Rectal smooth muscle tissue (tissue), 1 donor: ENCODE measurements at regions not wholly inside any gene's neighbourhood (a gene's known extent, or its start where the extent isn't known, plus 50 kb on each side); places are given as distances from the start of the nearest gene placed in this dataset.
"Not testable (repeated sequence)": the region's sequence is repeated elsewhere in the genome, so short reads cannot be mapped to it uniquely, and the experiment has no call there.

Experiments used
- H3K27ac ChIP-seq: one replicate; pipeline ENCODE4 v1.7.0; 2013; ENCODE audit warnings: low read depth, low read length, inconsistent platforms
- H3K27me3 ChIP-seq: one replicate; pipeline ENCODE4 v1.7.0; 2013; ENCODE audit warnings: low read length; ENCODE audit not compliant: control insufficient read depth, insufficient read depth
- H3K36me3 ChIP-seq: one replicate; pipeline ENCODE4 v1.7.0; 2013; ENCODE audit warnings: low read length; ENCODE audit not compliant: control insufficient read depth, insufficient read depth
- H3K4me1 ChIP-seq: one replicate; pipeline ENCODE4 v1.7.0; 2013; ENCODE audit warnings: low read length; ENCODE audit not compliant: control insufficient read depth, insufficient read depth
- H3K4me3 ChIP-seq: one replicate; pipeline ENCODE4 v1.7.0; 2013; ENCODE audit warnings: low read length
- H3K9ac ChIP-seq: one replicate; pipeline ENCODE4 v1.7.0; 2013; ENCODE audit warnings: low read length

DNA sequence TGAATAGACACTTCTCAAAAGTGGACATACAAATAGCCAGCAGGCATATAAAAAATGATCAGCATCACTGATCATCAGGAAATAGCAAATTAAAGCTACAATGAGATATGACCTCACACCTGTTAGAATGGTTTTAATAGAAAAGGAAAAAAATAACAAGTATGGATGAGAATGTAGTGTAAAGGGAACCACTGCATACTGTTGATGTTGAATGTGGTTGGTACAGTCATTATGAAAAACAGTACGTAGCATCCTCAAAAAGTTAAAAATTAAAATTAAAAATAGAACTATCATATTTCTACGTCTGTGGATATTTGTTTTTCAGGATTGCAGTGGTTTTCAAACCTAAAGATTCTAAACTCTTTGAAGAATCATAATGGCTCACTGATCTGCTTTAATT lies 215.1 kb upstream of the NREP start:
- H3K9ac ChIP-seq: no peak overlapping the region
- no peaks in the 10 kb centered on the region for H3K36me3 ChIP-seq
- peaks cover 26% of the 10 kb centered on the region for H3K4me1 ChIP-seq
- H3K27ac ChIP-seq: no peak overlapping the region
- no peaks in the 10 kb centered on the region for H3K27me3 ChIP-seq
- H3K4me3 ChIP-seq: no peak overlapping the region

DNA sequence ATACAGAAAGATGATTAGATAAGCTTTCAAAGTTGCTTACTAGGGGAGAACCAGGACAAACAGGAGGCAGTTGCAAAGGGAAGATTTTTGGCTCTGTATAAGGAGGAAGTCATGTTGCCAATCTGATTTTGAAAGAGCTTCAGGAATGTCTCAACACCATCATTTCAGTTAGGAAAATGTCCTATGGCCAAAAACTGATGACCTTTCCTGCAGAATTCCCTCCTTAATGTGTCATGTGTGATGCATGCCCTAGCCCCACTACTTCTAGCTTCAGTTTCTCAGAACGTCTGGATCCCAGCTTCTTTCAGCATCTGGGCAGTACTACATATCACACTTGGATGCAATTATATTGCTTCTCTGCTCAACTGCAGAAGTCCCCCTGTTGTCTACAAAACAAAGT lies 211.5 kb upstream of the NREP start:
- Histone ChIP-seq H3K27me3 (no peaks in the 10 kb centered on the region), H3K27ac (no peak overlapping the region), H3K9ac (no peak overlapping the region), H3K36me3 (no peaks in the 10 kb centered on the region), H3K4me3 (no peak overlapping the region), H3K4me1 (peaks cover 7% of the 10 kb centered on the region)

DNA sequence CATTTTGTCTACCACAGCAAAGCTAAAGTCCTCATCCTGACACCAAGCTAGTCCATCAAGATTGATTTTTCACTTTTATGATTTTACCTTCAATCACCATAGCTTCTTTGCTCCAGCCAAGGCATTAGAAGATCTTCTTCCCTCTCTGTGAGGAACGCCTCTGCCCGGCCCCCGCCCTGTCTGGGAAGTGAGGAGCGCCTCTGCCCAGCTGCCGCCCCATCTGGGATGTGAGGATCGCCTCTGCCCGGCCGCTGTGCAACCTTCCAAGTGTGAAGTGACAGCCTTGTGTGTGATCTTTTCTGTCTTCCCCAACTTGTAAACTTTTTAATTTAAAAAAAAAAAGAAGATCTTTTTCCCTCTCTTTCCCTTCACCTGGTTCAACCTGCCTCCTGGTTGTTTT lies 210.5 kb upstream of the NREP start:
- H3K4me1 ChIP-seq: peaks cover 2% of the 10 kb centered on the region
- no peaks in the 10 kb centered on the region for H3K36me3 ChIP-seq
- H3K4me3 ChIP-seq: no peak overlapping the region
- H3K9ac ChIP-seq: no peak overlapping the region
- H3K27ac ChIP-seq: no peak overlapping the region
- no peaks in the 10 kb centered on the region for H3K27me3 ChIP-seq

DNA sequence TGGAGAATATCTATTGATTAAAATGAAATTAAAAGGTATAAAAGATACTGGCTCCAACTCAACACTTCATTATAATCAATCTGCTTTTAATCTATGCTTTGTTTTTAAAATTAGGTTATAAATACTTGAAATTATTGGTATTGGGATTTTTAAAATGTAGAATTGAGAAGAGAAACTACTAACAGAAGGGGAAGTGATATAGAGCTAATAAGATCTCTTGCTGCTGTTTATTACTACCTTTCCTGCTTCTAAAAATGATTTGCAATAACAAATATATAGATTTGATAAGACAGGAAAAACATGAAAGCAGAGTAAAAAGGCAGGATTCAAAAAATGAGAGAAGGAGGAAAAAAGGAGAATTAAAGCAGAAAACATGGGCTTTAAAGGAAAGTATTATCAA lies 209.3 kb upstream of the NREP start:
- Histone ChIP-seq H3K9ac (no peak overlapping the region), H3K4me1 (peaks cover 2% of the 10 kb centered on the region), H3K27me3 (no peaks in the 10 kb centered on the region), H3K36me3 (no peaks in the 10 kb centered on the region), H3K4me3 (no peak overlapping the region), H3K27ac (no peak overlapping the region)

DNA sequence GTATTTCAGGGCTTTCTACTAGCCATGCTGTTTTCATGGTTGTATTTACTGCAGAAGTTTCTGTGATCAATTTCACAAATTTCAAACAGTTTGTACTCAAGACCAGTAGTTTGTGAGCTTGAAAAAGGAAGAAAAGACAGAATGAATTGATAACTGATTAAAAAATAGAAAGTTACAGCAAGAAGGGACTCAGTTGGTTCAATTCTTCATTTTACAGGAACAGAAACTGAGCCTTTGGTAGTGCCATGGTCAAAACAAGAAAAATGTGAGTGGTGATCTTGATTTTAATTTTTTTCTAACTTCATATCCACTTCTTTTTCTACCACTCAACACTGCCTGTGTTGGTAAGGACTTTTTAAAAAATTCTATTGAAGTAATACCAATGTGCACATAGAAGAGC lies 206.6 kb upstream of the NREP start:
- Histone ChIP-seq H3K27ac (no peak overlapping the region), H3K36me3 (no peaks in the 10 kb centered on the region), H3K4me3 (no peak overlapping the region), H3K4me1 (peaks cover 2% of the 10 kb centered on the region), H3K9ac (no peak overlapping the region), H3K27me3 (no peaks in the 10 kb centered on the region)

DNA sequence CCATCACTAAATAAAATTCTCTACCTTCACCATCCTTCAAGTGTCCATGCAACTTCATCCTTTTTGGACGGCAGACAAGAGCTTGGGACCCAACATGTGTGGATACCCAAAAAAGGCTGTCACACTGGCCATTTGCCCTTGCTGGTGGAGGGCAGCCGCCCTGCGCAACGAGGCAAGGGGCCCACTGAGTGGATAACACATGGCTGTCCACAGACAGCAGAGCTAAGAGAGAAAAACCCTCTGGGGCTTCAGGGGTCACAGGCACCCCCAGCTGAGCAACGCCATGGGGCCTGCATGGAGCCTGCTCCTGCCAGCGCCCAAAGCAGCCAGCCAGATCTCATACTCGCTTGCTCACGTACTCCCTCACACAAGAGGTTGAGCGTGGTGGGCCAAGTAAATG lies 205.9 kb upstream of the NREP start:
- Histone ChIP-seq H3K4me3 (no peak overlapping the region), H3K36me3 (no peaks in the 10 kb centered on the region), H3K27me3 (no peaks in the 10 kb centered on the region), H3K27ac (no peak overlapping the region), H3K4me1 (no peaks in the 10 kb centered on the region), H3K9ac (no peak overlapping the region)

DNA sequence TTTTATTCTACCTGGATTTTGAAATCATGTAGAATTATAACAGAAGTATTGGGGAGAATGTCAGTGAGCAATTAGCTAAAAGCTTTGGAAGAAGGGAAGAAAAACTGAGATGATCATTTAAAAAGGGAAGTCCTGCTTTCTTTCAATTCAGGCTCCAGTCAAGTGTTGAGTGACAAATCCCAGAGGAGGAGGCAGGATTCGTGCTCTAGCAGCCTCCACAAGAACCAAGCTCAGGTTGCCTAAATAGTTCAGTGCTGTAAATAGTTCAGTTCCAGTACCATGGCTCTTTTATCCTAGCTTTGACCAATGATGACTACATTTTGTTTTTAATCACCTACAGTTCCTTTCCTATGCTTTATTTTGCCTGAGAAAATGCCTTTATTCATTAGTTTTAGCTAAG lies 204.9 kb upstream of the NREP start:
- no peak overlapping the region for H3K4me3 ChIP-seq
- H3K9ac ChIP-seq: no peak overlapping the region
- no peak overlapping the region for H3K27ac ChIP-seq
- no peaks in the 10 kb centered on the region for H3K4me1 ChIP-seq
- no peaks in the 10 kb centered on the region for H3K36me3 ChIP-seq
- no peaks in the 10 kb centered on the region for H3K27me3 ChIP-seq

DNA sequence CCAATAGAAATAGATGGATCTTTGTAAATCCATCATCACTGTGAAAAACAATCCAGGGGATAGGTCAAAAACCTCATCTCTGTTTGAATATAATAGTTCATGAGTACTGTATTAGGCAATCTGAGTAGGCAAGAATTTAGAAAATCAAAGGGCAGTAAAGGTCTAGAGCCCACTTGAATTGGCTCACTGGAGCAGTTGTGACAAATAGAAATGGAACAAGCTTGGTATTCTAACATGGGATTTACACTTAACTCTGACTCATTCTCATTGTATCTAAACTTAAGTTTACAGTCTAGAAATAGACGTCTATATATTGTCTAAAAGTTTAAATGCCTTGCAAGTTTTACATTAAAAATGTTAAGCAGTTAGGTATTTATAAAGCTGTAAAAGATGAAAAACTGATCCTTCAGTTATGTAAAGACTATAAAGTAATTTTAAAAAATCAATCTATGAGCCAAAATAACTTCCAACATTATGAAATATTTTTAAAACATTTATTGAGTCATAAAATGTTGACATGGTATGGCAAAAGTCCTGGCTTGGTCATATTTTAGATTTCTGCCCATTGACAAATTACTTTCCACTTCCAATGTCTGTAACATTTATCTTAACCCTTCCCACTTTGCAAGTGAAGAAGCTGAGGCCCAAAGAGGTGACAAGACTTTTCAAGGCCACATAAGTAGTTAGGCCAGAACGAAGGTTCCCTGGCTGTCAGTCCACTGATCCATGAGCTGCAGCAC lies 203.7 kb upstream of the NREP start:
- no peak overlapping the region for H3K4me3 ChIP-seq
- H3K4me1 ChIP-seq: no peaks in the 10 kb centered on the region
- no peak overlapping the region for H3K9ac ChIP-seq
- H3K27me3 ChIP-seq: no peaks in the 10 kb centered on the region
- H3K27ac ChIP-seq: no peak overlapping the region
- no peaks in the 10 kb centered on the region for H3K36me3 ChIP-seq

DNA sequence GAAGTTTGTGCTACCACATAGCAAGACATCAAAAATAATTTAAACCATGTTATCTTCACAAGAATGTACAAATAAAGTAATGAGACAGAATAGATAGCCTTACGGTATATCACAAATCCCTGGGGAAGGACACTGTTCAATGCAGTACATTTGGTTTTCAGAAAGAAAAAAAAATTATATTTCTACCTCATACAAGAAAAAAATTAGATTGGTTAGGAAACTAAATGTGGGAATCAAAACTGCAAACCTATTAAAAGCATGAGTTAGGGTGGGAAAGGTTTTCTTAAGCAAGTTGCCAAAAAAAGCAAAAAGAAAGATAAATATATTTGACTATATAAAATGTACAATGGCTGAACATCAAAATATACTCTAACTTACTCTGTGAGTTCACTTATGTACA lies 201.9 kb upstream of the NREP start:
- no peak overlapping the region for H3K4me3 ChIP-seq
- H3K27ac ChIP-seq: no peak overlapping the region
- no peaks in the 10 kb centered on the region for H3K36me3 ChIP-seq
- no peaks in the 10 kb centered on the region for H3K27me3 ChIP-seq
- no peak overlapping the region for H3K9ac ChIP-seq
- H3K4me1 ChIP-seq: no peaks in the 10 kb centered on the region

DNA sequence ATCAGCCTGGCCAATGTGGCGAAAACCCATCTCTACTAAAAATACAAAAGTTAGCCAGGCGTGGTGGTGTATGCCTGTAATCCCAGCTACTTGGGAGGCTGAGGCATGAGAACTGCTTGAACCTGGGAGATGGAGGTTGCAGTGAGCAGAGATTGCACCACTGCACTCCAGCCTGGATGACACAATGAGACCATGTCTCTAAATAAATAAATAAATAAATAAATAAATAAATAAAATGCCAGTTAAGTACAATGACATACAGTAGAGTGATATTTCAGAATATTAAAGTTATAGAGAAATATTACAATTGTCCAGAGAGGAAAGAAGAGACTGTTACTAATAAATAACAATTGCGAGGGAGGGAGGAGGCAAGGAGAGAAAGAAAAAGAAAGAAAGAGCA lies 199.8 kb upstream of the NREP start:
- H3K4me1 ChIP-seq, H3K4me3 ChIP-seq, H3K27me3 ChIP-seq, H3K27ac ChIP-seq, H3K36me3 ChIP-seq, H3K9ac ChIP-seq: not testable (repeated sequence)

DNA sequence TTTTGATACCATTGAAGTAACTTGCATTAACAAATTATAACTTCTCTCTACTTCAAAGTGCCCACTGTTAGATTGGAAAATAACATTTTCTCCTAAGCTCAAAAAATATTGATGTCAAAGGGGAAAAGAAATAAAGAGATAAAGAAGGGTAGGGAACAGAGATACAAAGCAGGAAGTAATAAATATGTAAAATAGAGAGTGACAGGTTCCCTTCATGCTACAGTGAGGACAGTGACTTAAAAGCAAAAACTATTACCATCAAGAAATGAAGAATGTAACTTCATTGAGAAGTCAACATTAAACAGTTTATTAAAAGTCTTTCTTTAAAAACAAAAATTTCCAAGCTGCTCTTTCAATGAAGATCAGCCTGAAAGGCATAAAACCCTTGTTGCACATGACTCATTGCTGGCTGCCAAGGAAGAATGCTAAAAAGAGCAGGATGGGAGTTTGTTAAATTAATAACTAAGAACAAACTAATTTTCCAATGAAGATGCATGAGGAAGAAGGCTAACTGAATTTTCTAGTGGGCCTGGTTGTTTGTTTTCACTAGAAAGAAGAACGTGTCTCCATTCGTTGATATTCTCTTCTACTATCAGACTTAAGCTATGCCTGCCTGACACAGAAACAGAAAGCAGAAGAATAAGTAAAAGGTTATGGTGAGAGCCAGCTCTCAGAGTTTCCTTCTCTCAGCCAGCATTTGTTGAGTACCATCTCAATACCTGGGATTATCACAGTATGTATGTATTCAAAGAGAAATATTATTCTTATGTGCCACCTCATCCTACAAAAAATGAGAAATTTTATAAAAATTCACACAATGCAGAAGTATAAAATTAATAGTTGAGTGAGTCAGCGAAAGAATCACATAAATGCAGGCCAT lies 197.8 kb upstream of the NREP start:
- Histone ChIP-seq H3K27me3 (no peaks in the 10 kb centered on the region), H3K9ac (no peak overlapping the region), H3K4me1 (no peaks in the 10 kb centered on the region), H3K4me3 (no peak overlapping the region), H3K27ac (no peak overlapping the region), H3K36me3 (no peaks in the 10 kb centered on the region)

DNA sequence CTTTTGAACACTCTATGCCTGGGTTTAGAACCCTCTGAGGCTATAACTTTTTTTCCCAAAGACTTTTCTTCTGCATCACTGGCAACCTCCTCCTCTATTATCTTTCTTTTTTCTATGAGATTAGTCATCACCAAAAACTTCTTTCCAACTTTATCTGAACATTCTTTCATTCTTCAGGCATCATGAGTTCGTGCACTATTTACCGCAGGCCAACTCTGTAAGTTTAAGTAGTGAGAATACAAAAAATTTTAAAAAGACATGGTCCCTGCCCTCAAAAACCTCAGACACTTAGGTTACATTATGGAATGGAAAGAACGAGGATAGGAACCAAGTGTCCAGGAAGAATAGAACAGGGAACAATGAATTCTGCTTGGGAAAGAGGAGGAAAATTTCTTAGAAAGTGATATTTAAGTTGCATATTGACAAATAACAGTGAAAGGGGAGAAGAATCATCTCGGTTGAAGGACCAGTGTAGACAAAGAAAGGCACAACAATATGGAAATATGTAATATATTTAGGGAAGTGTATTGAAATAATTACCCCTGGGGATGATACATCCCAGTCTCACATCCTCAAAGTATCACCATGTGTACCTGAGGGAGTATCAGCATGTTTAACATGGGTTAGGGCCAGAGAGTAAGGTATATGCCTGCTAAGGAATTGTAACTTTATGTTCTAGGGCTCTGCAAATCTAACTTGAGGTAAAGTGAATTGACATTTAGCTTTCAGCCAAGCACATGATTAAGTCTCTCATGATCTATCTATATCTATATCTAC lies 196.5 kb upstream of the NREP start:
- Histone ChIP-seq H3K27ac (no peak overlapping the region), H3K9ac (no peak overlapping the region), H3K4me3 (no peak overlapping the region), H3K4me1 (no peaks in the 10 kb centered on the region), H3K36me3 (no peaks in the 10 kb centered on the region), H3K27me3 (no peaks in the 10 kb centered on the region)
